HepG2 (cell line): ENCODE measurements at regions not wholly inside any gene's neighbourhood (a gene's known extent, or its start where the extent isn't known, plus 50 kb on each side); places are given as distances from the start of the nearest gene placed in this dataset.

ENCODE experiments used
- ATAC-seq: fragments of 200-7000 bp; cut with Tn5 transposase; 3 replicates; pipeline ENCODE4 v1.9.1; 2020; ENCODE audit warnings: mild to moderate bottlenecking, moderate library complexity
- BruUV-seq: library from RNA; stranded (reverse); fragments of 400-500 nt; replicated peaks from 2 replicates; lab custom pipeline; 2021; lab: Mats Ljungman, UMichigan
- CTCF ChIA-PET: fragments of 300-600 bp; formaldehyde crosslinking; extraction: SDS; loops from one replicate; lab custom pipeline; 2021; ENCODE audit warnings: low total read pairs, inconsistent platforms, low intra/inter-chr PET ratio; lab: Yijun Ruan, JAX
- POLR2A ChIA-PET: fragments of 350-600 bp; sonication (Branson Sonifier 250); formaldehyde crosslinking; loops from one replicate; lab custom pipeline; 2020; ENCODE audit warnings: antibody characterized with exemption, inconsistent platforms; lab: Yijun Ruan, JAX
- DNase-seq: peaks from one replicate; pipeline ENCODE4 v3.0.0-alpha.2; 2015; ENCODE audit warnings: low spot score
- FAIRE-seq: peaks from 3 replicates; lab custom pipeline; 2011; peaks lifted over from hg19 to GRCh38; lab: Jason Lieb, UNC
- H2AFZ ChIP-seq: one replicate; pipeline ENCODE4 v1.6.1; 2011; ENCODE audit warnings: low read length, inconsistent platforms
- H3K27ac ChIP-seq: fragments of 300-600 bp; 3 replicates; pipeline ENCODE4 v1.8.0; 2011; ENCODE audit warnings: mixed run types, mild to moderate bottlenecking, mixed read lengths, low read length, inconsistent platforms; ENCODE audit not compliant: insufficient read depth; ENCODE audit errors: extremely low read length
- H3K27me3 ChIP-seq, 2 experiments: fragments of 200-600 bp in 1 of 2; 2 replicates in 1 of 2; 3 replicates in 1 of 2; pipeline versions ENCODE4 v1.6.0 to v1.8.0; 2011; ENCODE audit warnings: low read length in 2 of 2, mild to moderate bottlenecking in 2 of 2, moderate library complexity in 2 of 2, inconsistent platforms in 1 of 2; ENCODE audit not compliant: insufficient read depth in 2 of 2, control insufficient read depth in 1 of 2
- H3K36me3 ChIP-seq, 2 experiments: fragments of 200-600 bp in 1 of 2; replicated peaks in 1 of 2; 2 replicates in 1 of 2; 3 replicates in 1 of 2; pipeline versions ENCODE4 v1.5.1 to v1.8.0; 2011; ENCODE audit warnings: low read length in 2 of 2, inconsistent platforms in 1 of 2; ENCODE audit not compliant: insufficient read depth in 2 of 2, control insufficient read depth in 1 of 2
- H3K4me1 ChIP-seq: 2 replicates; pipeline ENCODE4 v1.5.1; 2012; ENCODE audit warnings: low read length, inconsistent platforms; ENCODE audit not compliant: insufficient read depth
- H3K4me2 ChIP-seq: 2 replicates; pipeline ENCODE4 v1.6.0; 2011; ENCODE audit warnings: low read depth, low read length, inconsistent platforms
- H3K4me3 ChIP-seq, 3 experiments: fragments of 200-600 bp in 1 of 3; sonication (generic), shearing (Covaris generic) in 1 of 3; replicated peaks in 1 of 3; 2 replicates each; pipeline ENCODE4 v1.5.1; 2011 to 2016; ENCODE audit warnings: low read length in 3 of 3, inconsistent platforms in 2 of 3, low read depth in 2 of 3, mild to moderate bottlenecking in 2 of 3, control low read depth in 1 of 3, mixed read lengths in 1 of 3; ENCODE audit not compliant: insufficient read depth in 1 of 3
- H3K79me2 ChIP-seq: one replicate; pipeline ENCODE4 v1.6.1; 2011; ENCODE audit warnings: low read length, inconsistent platforms; ENCODE audit not compliant: insufficient read depth
- H3K9ac ChIP-seq: 2 replicates; pipeline ENCODE4 v1.6.0; 2011; ENCODE audit warnings: mild to moderate bottlenecking, low read depth, low read length, inconsistent platforms; ENCODE audit not compliant: insufficient read depth
- H3K9me3 ChIP-seq: 2 replicates; pipeline ENCODE4 v1.5.1; 2012; ENCODE audit warnings: mild to moderate bottlenecking, low read length
- H4K20me1 ChIP-seq: 2 replicates; pipeline ENCODE4 v1.6.0; 2011; ENCODE audit warnings: inconsistent platforms, mild to moderate bottlenecking, low read length, moderate library complexity; ENCODE audit not compliant: insufficient read depth
- AGO2 ChIP-seq: fragments of 200-400 bp; formaldehyde crosslinking; optimal IDR thresholded peaks from 2 replicates; pipeline ENCODE3; 2017; ENCODE audit warnings: mild to moderate bottlenecking, low read depth, low read length, moderate library complexity
- ATRX ChIP-seq: sonication (generic); formaldehyde crosslinking; IDR thresholded peaks from 2 replicates; pipeline ENCODE4 v1.4.0; 2020; ENCODE audit warnings: missing genetic modification reagents, borderline replicate concordance
- MAFF ChIP-seq: IDR thresholded peaks from 2 replicates; pipeline ENCODE4 v1.6.1; 2011; ENCODE audit warnings: low read depth, low read length, improper control_type of control experiment
- ZFP36 ChIP-seq: fragments of 150-350 bp; IDR thresholded peaks from 2 replicates; pipeline ENCODE4 v1.6.1; 2018; ENCODE audit warnings: borderline replicate concordance, low read length, low read depth; ENCODE audit not compliant: partially characterized antibody
- ZNF691 ChIP-seq: sonication (generic); formaldehyde crosslinking; IDR thresholded peaks from 2 replicates; pipeline ENCODE4 v1.4.0; 2020; ENCODE audit warnings: missing genetic modification reagents, low read depth, mild to moderate bottlenecking, borderline replicate concordance
- ZNF768 ChIP-seq: sonication (generic); formaldehyde crosslinking; IDR thresholded peaks from 2 replicates; pipeline ENCODE4 v1.4.0; 2020; ENCODE audit warnings: missing genetic modification reagents
- WGBS: methylation state at CpG from one replicate; pipeline ENCODE4 v1.1.6; 2017; ENCODE audit warnings: low lambda C conversion rate; 5-methylcytosine and 5-hydroxymethylcytosine counted together
- in situ Hi-C: cut with HindIII; loops from 2 replicates; pipeline ENCODE4 v1.10.0; 2017; ENCODE audit warnings: low pct_unique_long_range_greater_than_20kb; ENCODE audit not compliant: extremely low pct_ligation_motif_present
- intact Hi-C: fragments of 100-400 bp; cut with micrococcal nuclease; formaldehyde crosslinking; loops from one replicate; pipeline ENCODE4 v1.10.0; 2022; ENCODE audit not compliant: unreplicated experiment

- ATAC-seq, result no peak
- in situ Hi-C loops (no loop called here), intact Hi-C loops (no loop called here)
- 99% methylated on average over 3 of the region's 3 CpGs for WGBS
- Histone ChIP-seq H3K36me3 (no peaks in the 10 kb centered on the region), H3K4me2 (no peak overlapping the region), H3K27ac (no peak overlapping the region), H3K9me3 (peaks cover 5% of the 10 kb centered on the region; the same call in 1 of the 2 replicates), H3K4me3 (no peak overlapping the region), H3K79me2 (no peaks in the 10 kb centered on the region), H4K20me1 (no peaks in the 10 kb centered on the region), H2AFZ (no peak overlapping the region), H3K27me3 (no peaks in the 10 kb centered on the region), H3K9ac (no peak overlapping the region), H3K4me1 (peaks cover 32% of the 10 kb centered on the region)
- no peak for FAIRE-seq
- ChIA-PET CTCF (no interaction called here), POLR2A (no interaction called here)
- TF ChIP-seq MAFF, result no peak
- TF ChIP-seq AGO2, result peak; percentile 0
- no peak for DNase-seq
- no TSS peak for BruUV-seq
Measured at GRCh38 chr17:72350073-72350472, 229.3 kb downstream of the SOX9 start.

DNA sequence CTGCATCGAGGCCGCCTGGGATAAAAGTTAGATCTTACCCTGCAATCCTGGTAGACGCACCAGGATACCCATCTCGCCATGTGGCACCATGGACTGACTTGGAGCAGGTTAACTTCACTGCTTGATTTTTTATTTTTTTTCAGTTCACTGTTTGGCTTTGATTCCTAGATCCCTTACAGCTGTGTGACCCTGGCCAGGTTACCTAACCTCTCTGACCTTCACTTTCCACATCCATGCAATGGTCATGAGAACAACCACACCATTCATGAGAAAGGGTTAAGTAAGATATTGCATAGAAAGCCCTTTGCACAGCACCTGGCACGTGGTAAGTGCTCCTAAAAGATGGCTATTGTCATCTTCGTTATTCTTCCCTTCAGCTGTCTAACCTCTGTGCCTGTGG, 230.5 kb downstream of the SOX9 start:
- Histone ChIP-seq H3K79me2 (no peaks in the 10 kb centered on the region), H3K4me3 (no peak overlapping the region), H3K27me3 (no peaks in the 10 kb centered on the region), H3K27ac (no peak overlapping the region), H2AFZ (no peak overlapping the region), H3K9ac (no peak overlapping the region), H3K4me2 (no peak overlapping the region)
- CTCF ChIA-PET, result no interaction called here
- intact Hi-C loops, result no loop called here
- in situ Hi-C loops, result no loop called here
- ATAC-seq, result no peak
- no peak for TF ChIP-seq ATRX
- TF ChIP-seq ZNF768 (CRISPR knock-in tag), result peak; percentile 85; the same call in 1 of the 2 replicates
- peak; percentile 33 for TF ChIP-seq ZFP36
- no peak for TF ChIP-seq ZNF691 (CRISPR knock-in tag)
- TF ChIP-seq, all 625 proteins: peak for 2
- FAIRE-seq, result peak; percentile 34
- POLR2A ChIA-PET, result no interaction called here
- Histone ChIP-seq H3K4me1 (peaks cover 20% of the 10 kb centered on the region), H4K20me1 (no peaks in the 10 kb centered on the region), H3K36me3 (no peaks in the 10 kb centered on the region; a peak in 1 of 5 replicates), H3K9me3 (peaks cover 5% of the 10 kb centered on the region; the same call in 1 of the 2 replicates)
- no TSS peak for BruUV-seq
- DNase-seq, result no peak
- 84% methylated on average over 6 of the region's 6 CpGs for WGBS
